ENCODE measurements at regions not wholly inside any gene's neighbourhood (a gene's known extent, or its start where the extent isn't known, plus 50 kb on each side); places are given as distances from the start of the nearest gene placed in this dataset.

DNA sequence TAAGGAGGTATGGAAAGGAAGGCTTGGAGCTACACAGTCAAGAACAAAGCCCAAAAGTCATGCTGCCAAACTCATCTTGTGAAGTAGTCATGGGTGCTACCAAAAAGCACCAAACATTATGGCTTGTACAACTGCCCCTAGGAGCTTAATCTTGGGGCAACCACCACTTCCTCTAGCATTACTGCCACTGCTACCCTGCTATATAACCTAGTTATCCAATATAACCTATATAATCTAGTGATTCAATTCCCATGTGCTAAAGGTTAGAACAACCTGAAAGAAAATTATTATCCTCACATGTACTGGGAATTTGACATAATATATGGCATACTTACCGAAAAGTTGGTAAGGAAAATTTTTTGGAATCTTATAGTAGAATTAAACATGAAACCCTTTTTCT is 102.6 kb upstream of the RBBP8 start:
- Histone ChIP-seq H3K4me1 (ENCODE audit: control insufficient read depth, insufficient read depth, low read length) (no peaks in the 10 kb centered on the region), H3K9ac (ENCODE audit: low read length in 2 of 2) (no peak overlapping the region), H3K36me3 (ENCODE audit: control insufficient read depth in 2 of 2, insufficient read depth in 2 of 2, low read length in 2 of 2) (no peaks in the 10 kb centered on the region), H3K9me3 (ENCODE audit: control insufficient read depth in 2 of 2, low read length in 2 of 2) (no peaks in the 10 kb centered on the region), H3K4me3 (ENCODE audit: low read length in 2 of 2) (no peak overlapping the region), H3K27me3 (ENCODE audit: control insufficient read depth in 1 of 2, insufficient read depth in 2 of 2, low read length in 2 of 2) (no peaks in the 10 kb centered on the region), H3K27ac (ENCODE audit: low read length) (no peak overlapping the region)

DNA sequence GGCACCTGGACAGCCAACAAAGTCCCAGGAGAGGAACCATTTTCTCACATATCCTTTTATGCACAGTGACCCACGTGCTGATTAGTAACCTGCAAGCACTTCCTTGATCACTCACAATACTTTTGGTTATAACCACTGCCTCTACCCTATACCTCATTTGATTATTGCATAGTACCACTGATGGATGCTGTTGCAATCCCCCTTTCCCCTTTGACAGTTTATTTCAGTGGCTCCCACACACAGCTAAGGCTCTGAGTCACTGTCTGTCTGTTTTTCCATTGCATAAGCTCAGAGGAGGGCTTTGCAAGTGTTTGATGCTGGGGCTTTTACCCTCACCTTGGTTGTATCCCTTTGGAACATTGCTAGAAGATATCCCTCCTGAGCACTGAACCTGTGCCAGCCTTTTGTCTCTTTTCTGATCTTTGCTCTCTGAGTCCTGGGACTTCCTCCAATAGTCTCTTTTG is 101.7 kb upstream of the RBBP8 start:
- no peaks in the 10 kb centered on the region for H3K4me1 ChIP-seq (ENCODE audit: control insufficient read depth, insufficient read depth, low read length)
- H3K27ac ChIP-seq (ENCODE audit: low read length): no peak overlapping the region
- H3K27me3 ChIP-seq (ENCODE audit: control insufficient read depth in 1 of 2, insufficient read depth in 2 of 2, low read length in 2 of 2): no peaks in the 10 kb centered on the region
- no peaks in the 10 kb centered on the region for H3K36me3 ChIP-seq (ENCODE audit: control insufficient read depth in 2 of 2, insufficient read depth in 2 of 2, low read length in 2 of 2)
- no peaks in the 10 kb centered on the region for H3K9me3 ChIP-seq (ENCODE audit: control insufficient read depth in 2 of 2, low read length in 2 of 2)
- H3K9ac ChIP-seq (ENCODE audit: low read length in 2 of 2): no peak overlapping the region
- H3K4me3 ChIP-seq (ENCODE audit: low read length in 2 of 2): no peak overlapping the region

DNA sequence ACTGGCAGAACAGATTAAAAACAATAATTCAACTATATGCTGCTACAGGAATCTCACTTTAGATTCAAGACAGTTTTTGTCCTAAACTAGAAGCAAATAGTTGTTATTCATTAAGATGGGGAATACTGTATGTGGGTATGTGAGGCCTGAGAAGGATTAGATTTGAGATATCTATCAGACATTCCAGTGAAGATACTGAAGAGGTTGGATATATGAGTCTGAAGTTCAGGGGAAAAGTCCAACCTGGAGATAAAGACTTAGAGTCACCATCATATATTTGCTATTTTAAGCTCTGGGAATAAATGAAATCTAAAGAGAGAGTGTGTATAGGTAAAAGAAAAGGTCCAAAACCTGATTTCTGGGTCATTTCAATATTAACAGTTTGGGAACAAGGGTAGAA is 96.2 kb upstream of the RBBP8 start:
- Histone ChIP-seq H3K4me1 (ENCODE audit: control insufficient read depth, insufficient read depth, low read length) (no peaks in the 10 kb centered on the region), H3K27me3 (ENCODE audit: control insufficient read depth in 1 of 2, insufficient read depth in 2 of 2, low read length in 2 of 2) (no peaks in the 10 kb centered on the region), H3K36me3 (ENCODE audit: control insufficient read depth in 2 of 2, insufficient read depth in 2 of 2, low read length in 2 of 2) (no peaks in the 10 kb centered on the region), H3K9me3 (ENCODE audit: control insufficient read depth in 2 of 2, low read length in 2 of 2) (no peaks in the 10 kb centered on the region), H3K27ac (ENCODE audit: low read length) (no peak overlapping the region), H3K9ac (ENCODE audit: low read length in 2 of 2) (no peak overlapping the region), H3K4me3 (ENCODE audit: low read length in 2 of 2) (no peak overlapping the region)

DNA sequence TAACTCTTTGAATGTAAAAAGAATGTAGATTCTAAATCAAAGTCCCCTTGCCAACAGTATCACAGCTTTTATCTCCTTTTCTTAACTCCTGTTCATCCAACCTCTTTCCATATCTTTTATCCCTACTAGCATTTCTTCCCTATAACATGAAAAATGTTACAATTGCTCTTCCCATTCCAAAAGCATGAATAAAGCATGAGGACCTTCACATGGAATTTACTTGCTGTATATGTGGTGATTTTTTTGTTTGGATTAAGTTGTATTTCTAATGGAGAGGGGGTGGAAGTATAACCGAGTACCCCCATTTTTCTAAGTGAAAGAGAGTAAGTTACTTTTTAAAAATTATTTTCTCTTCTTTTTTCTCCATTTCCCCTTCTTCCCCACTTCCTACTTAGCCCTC is 94.9 kb upstream of the RBBP8 start:
- H3K27ac ChIP-seq (ENCODE audit: low read length): no peak overlapping the region
- H3K27me3 ChIP-seq (ENCODE audit: control insufficient read depth in 1 of 2, insufficient read depth in 2 of 2, low read length in 2 of 2): no peaks in the 10 kb centered on the region
- no peak overlapping the region for H3K9ac ChIP-seq (ENCODE audit: low read length in 2 of 2)
- no peaks in the 10 kb centered on the region for H3K4me1 ChIP-seq (ENCODE audit: control insufficient read depth, insufficient read depth, low read length)
- H3K9me3 ChIP-seq (ENCODE audit: control insufficient read depth in 2 of 2, low read length in 2 of 2): no peaks in the 10 kb centered on the region
- no peaks in the 10 kb centered on the region for H3K36me3 ChIP-seq (ENCODE audit: control insufficient read depth in 2 of 2, insufficient read depth in 2 of 2, low read length in 2 of 2)
- no peak overlapping the region for H3K4me3 ChIP-seq (ENCODE audit: low read length in 2 of 2)

DNA sequence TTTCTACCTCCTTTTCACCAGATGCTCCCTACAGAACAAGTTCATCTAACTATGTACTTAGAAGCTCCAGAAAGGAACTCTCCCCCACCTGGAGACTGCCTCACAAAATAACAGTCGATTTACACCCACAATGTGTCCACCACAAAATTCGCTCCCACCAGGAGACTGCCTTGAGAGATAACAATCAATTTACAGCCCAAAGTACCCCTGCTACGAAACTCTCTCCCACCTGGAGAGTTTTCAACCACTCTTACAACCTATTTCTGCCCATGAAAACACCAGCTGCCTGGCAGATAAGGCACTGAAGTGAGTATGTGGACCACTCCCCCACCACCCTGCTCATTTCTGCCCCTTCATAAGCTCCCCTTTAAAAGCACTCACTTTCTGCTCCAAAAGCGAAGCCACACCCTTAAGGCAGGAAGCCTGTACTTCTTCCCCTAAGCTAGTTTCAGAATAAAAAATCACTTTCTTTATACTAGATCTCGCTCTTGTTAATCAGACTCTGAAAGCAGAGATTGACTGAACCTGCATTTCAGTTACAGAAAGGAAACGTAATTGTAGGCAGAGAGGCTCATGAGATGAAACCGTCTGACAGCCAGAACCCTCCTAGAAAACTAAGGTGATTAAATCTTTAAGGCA is 94.4 kb upstream of the RBBP8 start:
- H3K4me1 ChIP-seq (ENCODE audit: control insufficient read depth, insufficient read depth, low read length): no peaks in the 10 kb centered on the region
- H3K36me3 ChIP-seq (ENCODE audit: control insufficient read depth in 2 of 2, insufficient read depth in 2 of 2, low read length in 2 of 2): no peaks in the 10 kb centered on the region
- no peak overlapping the region for H3K9ac ChIP-seq (ENCODE audit: low read length in 2 of 2)
- H3K27me3 ChIP-seq (ENCODE audit: control insufficient read depth in 1 of 2, insufficient read depth in 2 of 2, low read length in 2 of 2): no peaks in the 10 kb centered on the region
- no peak overlapping the region for H3K27ac ChIP-seq (ENCODE audit: low read length)
- H3K9me3 ChIP-seq (ENCODE audit: control insufficient read depth in 2 of 2, low read length in 2 of 2): no peaks in the 10 kb centered on the region
- H3K4me3 ChIP-seq (ENCODE audit: low read length in 2 of 2): no peak overlapping the region

DNA sequence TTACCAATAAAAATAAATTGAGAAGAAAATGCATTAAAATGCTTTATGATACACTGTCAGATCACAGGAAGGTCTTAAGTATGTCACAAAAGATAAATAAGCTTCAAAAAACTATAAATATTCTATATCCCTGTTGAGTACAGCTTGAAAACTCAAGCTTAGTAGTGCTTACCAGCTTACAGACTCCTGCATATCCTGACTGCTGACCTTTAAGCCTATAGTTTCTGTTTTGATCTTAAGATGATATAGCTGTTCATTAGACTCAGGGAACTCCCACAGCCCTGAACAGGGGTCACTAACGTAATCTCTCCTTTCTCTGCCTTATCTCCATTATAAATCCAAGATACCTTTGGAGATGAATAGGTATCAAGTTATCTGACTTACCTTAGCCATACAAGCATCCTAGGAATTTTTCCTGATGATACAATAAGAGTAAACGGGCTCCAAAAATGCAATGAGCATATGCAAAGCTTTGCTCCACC is 93.7 kb upstream of the RBBP8 start:
- H3K27ac ChIP-seq (ENCODE audit: low read length): no peak overlapping the region
- H3K9ac ChIP-seq (ENCODE audit: low read length in 2 of 2): no peak overlapping the region
- H3K27me3 ChIP-seq (ENCODE audit: control insufficient read depth in 1 of 2, insufficient read depth in 2 of 2, low read length in 2 of 2): no peaks in the 10 kb centered on the region
- no peaks in the 10 kb centered on the region for H3K4me1 ChIP-seq (ENCODE audit: control insufficient read depth, insufficient read depth, low read length)
- no peaks in the 10 kb centered on the region for H3K9me3 ChIP-seq (ENCODE audit: control insufficient read depth in 2 of 2, low read length in 2 of 2)
- no peak overlapping the region for H3K4me3 ChIP-seq (ENCODE audit: low read length in 2 of 2)
- H3K36me3 ChIP-seq (ENCODE audit: control insufficient read depth in 2 of 2, insufficient read depth in 2 of 2, low read length in 2 of 2): no peaks in the 10 kb centered on the region

DNA sequence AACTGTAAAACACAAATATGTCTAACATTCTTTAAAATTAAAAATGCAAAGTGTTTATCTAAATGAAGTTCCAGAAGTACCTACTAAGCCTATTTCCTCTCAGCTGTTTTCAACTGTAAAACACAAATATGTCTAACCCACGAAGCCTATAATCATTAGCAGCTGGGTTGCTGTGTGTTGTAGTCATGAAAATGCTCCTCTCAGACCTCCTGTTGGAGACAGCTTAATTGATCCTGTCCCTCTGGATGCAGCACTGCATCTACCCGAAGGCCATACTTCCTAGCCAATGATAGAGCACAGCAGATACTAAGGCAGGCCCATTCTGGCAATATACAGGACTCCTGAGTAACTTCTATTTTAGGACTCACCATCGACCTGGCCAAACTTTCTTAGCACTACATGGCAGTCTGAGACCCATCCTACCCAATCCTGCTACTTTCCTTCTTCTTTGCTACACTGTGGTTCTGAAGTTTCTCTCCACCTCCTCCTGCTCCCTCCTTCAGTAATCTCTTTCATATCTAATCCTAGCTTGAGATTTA is 92.5 kb upstream of the RBBP8 start:
- Histone ChIP-seq H3K27me3 (ENCODE audit: control insufficient read depth in 1 of 2, insufficient read depth in 2 of 2, low read length in 2 of 2) (no peaks in the 10 kb centered on the region), H3K4me1 (ENCODE audit: control insufficient read depth, insufficient read depth, low read length) (no peaks in the 10 kb centered on the region), H3K4me3 (ENCODE audit: low read length in 2 of 2) (no peak overlapping the region), H3K27ac (ENCODE audit: low read length) (no peak overlapping the region), H3K9ac (ENCODE audit: low read length in 2 of 2) (no peak overlapping the region), H3K36me3 (ENCODE audit: control insufficient read depth in 2 of 2, insufficient read depth in 2 of 2, low read length in 2 of 2) (no peaks in the 10 kb centered on the region), H3K9me3 (ENCODE audit: control insufficient read depth in 2 of 2, low read length in 2 of 2) (no peaks in the 10 kb centered on the region)

DNA sequence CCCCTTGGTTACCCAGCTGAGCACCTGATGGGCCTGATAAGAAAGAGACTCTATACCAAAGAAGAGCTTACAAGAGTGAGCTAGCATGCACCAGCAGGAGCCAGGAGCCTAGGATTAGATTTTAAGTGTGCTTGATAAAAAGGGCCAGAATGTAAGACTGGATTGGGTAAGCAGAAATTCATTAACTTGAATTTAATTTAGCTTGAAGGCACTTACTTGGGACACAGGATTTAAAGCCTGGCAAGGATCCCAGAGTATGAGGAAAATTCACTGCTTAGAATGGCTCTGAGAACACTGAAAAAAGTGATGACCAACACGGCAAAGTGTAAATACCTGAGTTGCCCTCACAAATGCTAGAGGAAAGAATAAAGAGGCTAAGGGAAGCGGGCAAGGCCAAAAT is 91.3 kb upstream of the RBBP8 start:
- no peaks in the 10 kb centered on the region for H3K9me3 ChIP-seq (ENCODE audit: control insufficient read depth in 2 of 2, low read length in 2 of 2)
- no peaks in the 10 kb centered on the region for H3K36me3 ChIP-seq (ENCODE audit: control insufficient read depth in 2 of 2, insufficient read depth in 2 of 2, low read length in 2 of 2)
- no peak overlapping the region for H3K4me3 ChIP-seq (ENCODE audit: low read length in 2 of 2)
- no peaks in the 10 kb centered on the region for H3K4me1 ChIP-seq (ENCODE audit: control insufficient read depth, insufficient read depth, low read length)
- H3K9ac ChIP-seq (ENCODE audit: low read length in 2 of 2): no peak overlapping the region
- no peak overlapping the region for H3K27ac ChIP-seq (ENCODE audit: low read length)
- no peaks in the 10 kb centered on the region for H3K27me3 ChIP-seq (ENCODE audit: control insufficient read depth in 1 of 2, insufficient read depth in 2 of 2, low read length in 2 of 2)

DNA sequence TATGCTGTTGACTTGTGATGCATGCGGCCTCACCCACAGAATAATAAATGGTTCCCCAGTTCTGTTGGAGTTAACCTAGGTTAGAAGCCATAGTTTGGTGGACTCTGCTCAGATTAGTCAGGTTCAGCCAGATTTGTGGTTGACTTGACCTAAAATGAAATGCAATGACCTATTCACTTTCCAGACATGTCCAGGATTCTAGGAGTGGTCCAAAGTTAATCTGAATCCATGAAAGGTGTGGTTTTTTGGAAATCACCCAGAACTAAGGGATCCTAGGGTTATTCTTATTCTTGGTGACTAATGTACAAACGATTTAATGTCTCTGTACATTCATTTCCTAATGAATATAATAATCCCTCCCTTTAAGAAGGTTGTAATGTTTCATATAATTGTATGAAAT is 88.9 kb upstream of the RBBP8 start:
- Histone ChIP-seq H3K27ac (ENCODE audit: low read length) (no peak overlapping the region), H3K9me3 (ENCODE audit: control insufficient read depth in 2 of 2, low read length in 2 of 2) (no peaks in the 10 kb centered on the region), H3K36me3 (ENCODE audit: control insufficient read depth in 2 of 2, insufficient read depth in 2 of 2, low read length in 2 of 2) (no peaks in the 10 kb centered on the region), H3K27me3 (ENCODE audit: control insufficient read depth in 1 of 2, insufficient read depth in 2 of 2, low read length in 2 of 2) (no peaks in the 10 kb centered on the region), H3K4me1 (ENCODE audit: control insufficient read depth, insufficient read depth, low read length) (no peaks in the 10 kb centered on the region), H3K4me3 (ENCODE audit: low read length in 2 of 2) (no peak overlapping the region), H3K9ac (ENCODE audit: low read length in 2 of 2) (no peak overlapping the region)

DNA sequence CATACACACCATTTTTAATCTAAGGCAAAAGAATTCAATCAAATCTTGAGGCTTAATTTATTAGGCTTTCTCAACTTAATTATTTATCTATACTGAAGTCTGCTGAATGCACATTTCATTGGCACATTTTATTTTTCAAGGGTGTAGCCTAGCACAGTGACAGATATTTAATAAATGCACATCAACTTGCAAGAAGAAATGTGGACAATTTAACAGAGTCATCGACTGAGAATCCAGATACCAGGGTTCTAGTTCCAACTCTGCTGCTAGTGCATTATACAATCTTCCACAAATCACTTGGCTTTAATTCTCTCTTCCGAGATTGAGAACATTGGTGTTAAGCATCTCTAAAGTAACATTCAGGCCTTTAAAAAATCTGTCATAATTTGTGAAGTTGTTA is 88.5 kb upstream of the RBBP8 start:
- Histone ChIP-seq H3K4me1 (ENCODE audit: control insufficient read depth, insufficient read depth, low read length) (no peaks in the 10 kb centered on the region), H3K27me3 (ENCODE audit: control insufficient read depth in 1 of 2, insufficient read depth in 2 of 2, low read length in 2 of 2) (no peaks in the 10 kb centered on the region), H3K36me3 (ENCODE audit: control insufficient read depth in 2 of 2, insufficient read depth in 2 of 2, low read length in 2 of 2) (no peaks in the 10 kb centered on the region), H3K9me3 (ENCODE audit: control insufficient read depth in 2 of 2, low read length in 2 of 2) (no peaks in the 10 kb centered on the region), H3K4me3 (ENCODE audit: low read length in 2 of 2) (no peak overlapping the region), H3K9ac (ENCODE audit: low read length in 2 of 2) (no peak overlapping the region), H3K27ac (ENCODE audit: low read length) (no peak overlapping the region)

DNA sequence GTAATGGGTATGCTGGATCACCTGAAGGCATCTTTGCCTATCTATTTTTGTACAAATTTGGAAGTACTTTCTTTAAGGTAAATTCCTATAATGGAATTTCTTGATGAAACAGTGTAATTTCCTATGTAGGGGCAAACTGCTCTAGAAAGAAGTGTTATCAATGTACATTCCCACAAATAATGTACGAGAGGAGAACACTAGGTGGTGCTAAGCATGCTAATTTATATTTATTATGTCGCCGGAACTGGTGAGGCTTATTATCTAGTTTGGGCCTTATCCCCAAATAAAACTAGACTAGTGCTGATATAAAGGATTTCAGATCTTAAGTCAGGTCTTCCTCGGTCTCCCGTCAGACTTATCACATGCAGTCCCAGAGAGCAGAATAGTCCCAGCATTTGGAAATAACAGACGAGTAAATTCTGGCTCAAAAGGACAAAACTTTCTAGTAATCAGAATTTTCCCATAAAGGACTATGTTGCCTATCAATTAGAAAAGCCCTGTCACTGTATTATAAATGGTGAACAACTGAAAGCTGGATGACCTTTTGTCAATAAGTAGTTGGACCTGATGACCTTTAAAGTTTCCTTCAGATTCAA is 86.9 kb upstream of the RBBP8 start:
- Histone ChIP-seq H3K27me3 (ENCODE audit: control insufficient read depth in 1 of 2, insufficient read depth in 2 of 2, low read length in 2 of 2) (no peaks in the 10 kb centered on the region), H3K4me1 (ENCODE audit: control insufficient read depth, insufficient read depth, low read length) (no peaks in the 10 kb centered on the region), H3K9me3 (ENCODE audit: control insufficient read depth in 2 of 2, low read length in 2 of 2) (no peaks in the 10 kb centered on the region), H3K9ac (ENCODE audit: low read length in 2 of 2) (no peak overlapping the region), H3K4me3 (ENCODE audit: low read length in 2 of 2) (no peak overlapping the region), H3K36me3 (ENCODE audit: control insufficient read depth in 2 of 2, insufficient read depth in 2 of 2, low read length in 2 of 2) (no peaks in the 10 kb centered on the region), H3K27ac (ENCODE audit: low read length) (no peak overlapping the region)

All from stomach smooth muscle (tissue), 2 donors.